GM12864 (cell line): ENCODE measurements at regions not wholly inside any gene's neighbourhood (a gene's known extent, or its start where the extent isn't known, plus 50 kb on each side); places are given as distances from the start of the nearest gene placed in this dataset.

ENCODE experiments used
- DNase-seq: peaks from one replicate; pipeline ENCODE4 v3.0.0-alpha.2; 2011; ENCODE audit warnings: low read depth
- H3K4me3 ChIP-seq: 2 replicates; pipeline ENCODE4 v1.5.1; 2011; ENCODE audit warnings: mild to moderate bottlenecking, low read depth, low read length, control low read depth
- CTCF ChIP-seq: IDR thresholded peaks from 2 replicates; pipeline ENCODE4 v1.5.1; 2011; ENCODE audit warnings: low read depth, mild to moderate bottlenecking, moderate library complexity, low read length, control low read depth, inconsistent platforms; ENCODE audit errors: missing control alignments

- H3K4me3 ChIP-seq: no peak overlapping the region
- no peak for DNase-seq
- TF ChIP-seq CTCF: no peak
These were observed 50.0 kb upstream of the LIMCH1 start for GRCh38 chr4:41487868-41488440.
